Loucy (cell line): ENCODE measurements at regions not wholly inside any gene's neighbourhood (a gene's known extent, or its start where the extent isn't known, plus 50 kb on each side); places are given as distances from the start of the nearest gene placed in this dataset.
"Not testable (repeated sequence)": the region's sequence is repeated elsewhere in the genome, so short reads cannot be mapped to it uniquely, and the experiment has no call there.

Experiments used
- H2AFZ ChIP-seq: fragments of 200-600 bp; sonication (generic); 2 replicates; pipeline ENCODE4 v1.6.0; 2016; ENCODE audit warnings: antibody characterized with exemption, mild to moderate bottlenecking, low read length, moderate library complexity
- H3F3A ChIP-seq: fragments of 200-600 bp; 2 replicates; pipeline ENCODE4 v1.6.0; 2016; ENCODE audit warnings: antibody characterized with exemption, low read depth, mild to moderate bottlenecking
- H3K27me3 ChIP-seq: fragments of 200-600 bp; sonication (generic); 2 replicates; pipeline ENCODE4 v1.6.1; 2014; ENCODE audit warnings: low read length, mild to moderate bottlenecking; ENCODE audit not compliant: insufficient read depth, poor library complexity, severe bottlenecking
- H3K36me3 ChIP-seq: fragments of 200-600 bp; sonication (generic); 2 replicates; pipeline ENCODE4 v1.6.1; 2016; ENCODE audit warnings: low read length; ENCODE audit not compliant: insufficient read depth
- H3K4me1 ChIP-seq: fragments of 200-600 bp; sonication (generic); 2 replicates; pipeline ENCODE4 v1.5.1; 2014; ENCODE audit warnings: low read length, mild to moderate bottlenecking; ENCODE audit not compliant: insufficient read depth, poor library complexity, severe bottlenecking
- H3K4me2 ChIP-seq: fragments of 200-600 bp; sonication (generic); 2 replicates; pipeline ENCODE4 v1.6.0; 2014; ENCODE audit warnings: antibody characterized with exemption, low read length, low read depth, mild to moderate bottlenecking; ENCODE audit not compliant: poor library complexity, severe bottlenecking
- H3K4me3 ChIP-seq: fragments of 200-600 bp; sonication (generic); 2 replicates; pipeline ENCODE4 v1.5.1; 2014; ENCODE audit warnings: low read length, mild to moderate bottlenecking, mixed read lengths; ENCODE audit not compliant: poor library complexity, severe bottlenecking
- H3K79me2 ChIP-seq: fragments of 200-600 bp; sonication (generic); 2 replicates; pipeline ENCODE4 v1.6.1; 2014; ENCODE audit warnings: low read length; ENCODE audit not compliant: insufficient read depth
- H3K9ac ChIP-seq: fragments of 200-600 bp; sonication (generic); 2 replicates; pipeline ENCODE4 v1.6.0; 2014; ENCODE audit warnings: mild to moderate bottlenecking, low read depth, low read length, moderate library complexity; ENCODE audit not compliant: poor library complexity, severe bottlenecking
- H3K9me2 ChIP-seq: fragments of 200-600 bp; sonication (generic); replicated peaks from 2 replicates; pipeline ENCODE4 v1.6.1; 2016; ENCODE audit warnings: low read depth, low read length, mixed read lengths
- H3K9me3 ChIP-seq: fragments of 200-600 bp; sonication (generic); 2 replicates; pipeline ENCODE4 v1.6.1; 2014; ENCODE audit warnings: mild to moderate bottlenecking, antibody characterized with exemption, low read length, low read depth; ENCODE audit not compliant: insufficient read depth
- H4K20me1 ChIP-seq: fragments of 200-600 bp; sonication (generic); 2 replicates; pipeline ENCODE4 v1.6.0; 2014; ENCODE audit warnings: antibody characterized with exemption, low read length, mild to moderate bottlenecking; ENCODE audit not compliant: insufficient read depth, poor library complexity, severe bottlenecking
- EZH2phosphoT487 ChIP-seq: fragments of 200-600 bp; IDR thresholded peaks from 2 replicates; pipeline ENCODE4 v1.6.1; 2018; ENCODE audit warnings: antibody characterized with exemption, mild to moderate bottlenecking, moderate library complexity, borderline replicate concordance
- TF ChIP-seq, protein P1 (sequence below): fragments of 200-600 bp; sonication (generic); conservative IDR thresholded peaks from 2 replicates; pipeline ENCODE4 v1.5.1; 2014; ENCODE audit warnings: mild to moderate bottlenecking, antibody characterized with exemption, low read length

DNA sequence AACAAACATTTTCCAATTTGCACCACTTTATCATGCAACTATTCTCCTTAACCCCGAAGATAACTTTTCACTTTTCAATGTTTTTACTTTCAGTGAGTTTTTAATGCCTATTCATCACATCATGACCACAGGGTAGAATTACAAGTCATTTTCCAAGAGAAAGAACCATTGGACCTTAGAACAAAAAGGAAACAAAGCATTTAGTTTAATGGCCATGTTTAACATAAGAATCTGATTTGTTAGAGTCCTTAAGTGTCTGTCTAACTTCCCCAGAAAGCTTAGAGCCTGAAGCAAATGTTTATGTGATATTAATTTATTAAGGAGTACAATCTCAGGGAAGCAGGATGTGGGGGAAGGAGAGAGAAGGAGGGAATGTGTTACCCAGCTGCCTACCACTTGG, 325.8 kb upstream of the RIOK2 start:
- Histone ChIP-seq H3K36me3 (no peaks in the 10 kb centered on the region), H3F3A (no peaks in the 10 kb centered on the region), H3K4me1 (no peaks in the 10 kb centered on the region), H3K9ac (no peak overlapping the region), H2AFZ (no peak overlapping the region), H3K27me3 (no peaks in the 10 kb centered on the region), H3K9me2 (no peaks in the 10 kb centered on the region), H3K4me3 (no peak overlapping the region), H4K20me1 (no peaks in the 10 kb centered on the region), H3K9me3 (no peaks in the 10 kb centered on the region), H3K79me2 (no peaks in the 10 kb centered on the region), H3K4me2 (no peak overlapping the region)
- TF ChIP-seq, protein P1, sequence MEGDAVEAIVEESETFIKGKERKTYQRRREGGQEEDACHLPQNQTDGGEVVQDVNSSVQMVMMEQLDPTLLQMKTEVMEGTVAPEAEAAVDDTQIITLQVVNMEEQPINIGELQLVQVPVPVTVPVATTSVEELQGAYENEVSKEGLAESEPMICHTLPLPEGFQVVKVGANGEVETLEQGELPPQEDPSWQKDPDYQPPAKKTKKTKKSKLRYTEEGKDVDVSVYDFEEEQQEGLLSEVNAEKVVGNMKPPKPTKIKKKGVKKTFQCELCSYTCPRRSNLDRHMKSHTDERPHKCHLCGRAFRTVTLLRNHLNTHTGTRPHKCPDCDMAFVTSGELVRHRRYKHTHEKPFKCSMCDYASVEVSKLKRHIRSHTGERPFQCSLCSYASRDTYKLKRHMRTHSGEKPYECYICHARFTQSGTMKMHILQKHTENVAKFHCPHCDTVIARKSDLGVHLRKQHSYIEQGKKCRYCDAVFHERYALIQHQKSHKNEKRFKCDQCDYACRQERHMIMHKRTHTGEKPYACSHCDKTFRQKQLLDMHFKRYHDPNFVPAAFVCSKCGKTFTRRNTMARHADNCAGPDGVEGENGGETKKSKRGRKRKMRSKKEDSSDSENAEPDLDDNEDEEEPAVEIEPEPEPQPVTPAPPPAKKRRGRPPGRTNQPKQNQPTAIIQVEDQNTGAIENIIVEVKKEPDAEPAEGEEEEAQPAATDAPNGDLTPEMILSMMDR = no peak
- no peak for TF ChIP-seq EZH2phosphoT487

DNA sequence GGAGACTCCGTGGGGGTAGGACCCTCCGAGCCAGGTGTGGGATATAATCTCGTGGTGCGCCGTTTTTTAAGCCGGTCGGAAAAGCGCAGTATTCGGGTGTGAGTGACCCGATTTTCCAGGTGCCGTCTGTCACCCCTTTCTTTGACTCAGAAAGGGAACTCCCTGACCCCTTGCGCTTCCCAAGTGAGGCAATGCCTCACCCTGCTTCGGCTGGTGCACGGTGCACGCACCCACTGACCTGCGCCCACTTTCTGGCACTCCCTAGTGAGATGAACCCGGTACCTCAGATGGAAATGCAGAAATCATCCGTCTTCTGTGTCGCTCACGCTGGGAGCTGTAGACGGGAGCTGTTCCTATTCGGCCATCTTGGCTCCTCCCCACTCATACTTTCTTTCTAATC, 336.5 kb upstream of the RIOK2 start:
- not testable (repeated sequence) for H3F3A ChIP-seq, H3K9me2 ChIP-seq, H3K4me2 ChIP-seq, H4K20me1 ChIP-seq, H3K4me3 ChIP-seq, H3K9ac ChIP-seq, H2AFZ ChIP-seq, H3K27me3 ChIP-seq, H3K79me2 ChIP-seq, H3K9me3 ChIP-seq, H3K4me1 ChIP-seq, H3K36me3 ChIP-seq

DNA sequence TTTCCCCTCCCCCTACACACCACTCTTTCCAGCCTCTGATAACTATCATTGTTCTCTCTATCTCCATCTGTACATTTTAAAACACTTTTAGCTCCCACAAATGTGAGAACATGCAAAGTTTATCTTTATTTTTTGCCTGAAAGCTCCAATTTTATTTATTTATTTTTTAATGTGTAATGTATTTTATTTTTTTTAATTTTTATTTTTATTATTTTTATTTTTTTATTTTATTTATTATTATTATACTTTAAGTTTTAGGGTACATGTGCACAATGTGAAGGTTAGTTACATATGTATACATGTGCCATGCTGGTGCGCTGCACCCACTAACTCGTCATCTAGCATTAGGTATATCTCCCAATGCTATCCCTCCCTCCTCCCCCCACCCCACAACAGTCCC, 340.3 kb upstream of the RIOK2 start:
- not testable (repeated sequence) for H3K27me3 ChIP-seq, H3K36me3 ChIP-seq, H3F3A ChIP-seq, H3K9me3 ChIP-seq, H3K79me2 ChIP-seq, H3K9ac ChIP-seq, H3K9me2 ChIP-seq, H3K4me3 ChIP-seq, H3K4me2 ChIP-seq, H2AFZ ChIP-seq, H3K4me1 ChIP-seq, H4K20me1 ChIP-seq

DNA sequence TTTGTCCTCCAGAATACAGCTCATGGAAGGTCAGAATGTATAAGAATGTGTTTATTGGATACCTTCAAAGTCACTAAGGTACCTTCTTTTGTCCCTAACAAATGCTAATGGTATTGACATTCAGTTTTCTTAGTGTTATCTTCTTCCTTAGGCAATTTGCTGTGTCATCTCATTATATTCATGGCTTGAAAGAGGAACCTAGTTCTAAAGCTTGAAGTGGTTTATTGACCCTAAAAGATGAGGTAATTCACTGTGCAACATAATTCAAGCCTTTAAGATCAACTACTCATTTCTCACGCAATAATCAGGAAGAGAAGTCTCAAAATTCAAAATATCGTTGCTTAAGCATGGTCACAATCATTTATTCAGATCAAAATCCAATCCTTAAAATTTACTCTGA, 342.7 kb upstream of the RIOK2 start:
- Histone ChIP-seq H3K4me1 (no peaks in the 10 kb centered on the region), H3F3A (no peaks in the 10 kb centered on the region), H3K9me2 (no peaks in the 10 kb centered on the region), H4K20me1 (no peaks in the 10 kb centered on the region), H2AFZ (no peak overlapping the region), H3K9ac (no peak overlapping the region), H3K4me2 (no peak overlapping the region), H3K36me3 (no peaks in the 10 kb centered on the region), H3K79me2 (no peaks in the 10 kb centered on the region), H3K27me3 (no peaks in the 10 kb centered on the region), H3K9me3 (no peaks in the 10 kb centered on the region), H3K4me3 (no peak overlapping the region)
- TF ChIP-seq, protein P1 = no peak
- no peak for TF ChIP-seq EZH2phosphoT487
